Keratinocyte (primary cell): ENCODE measurements at regions not wholly inside any gene's neighbourhood (a gene's known extent, or its start where the extent isn't known, plus 50 kb on each side); places are given as distances from the start of the nearest gene placed in this dataset.

ENCODE experiments used
- DNase-seq: peaks from one replicate; pipeline ENCODE4 v3.0.0-alpha.2; 2011; ENCODE audit warnings: low read depth, missing footprints, low spot score
- FAIRE-seq: peaks from 2 replicates; lab custom pipeline; 2011; peaks lifted over from hg19 to GRCh38; lab: Jason Lieb, UNC
- H2AFZ ChIP-seq: 2 replicates; pipeline ENCODE4 v1.6.0; 2012; ENCODE audit warnings: low read length, control low read depth, inconsistent platforms; ENCODE audit not compliant: control insufficient read depth
- H3K27ac ChIP-seq: 2 replicates; pipeline ENCODE4 v1.5.1; 2011; ENCODE audit warnings: low read length; ENCODE audit not compliant: control insufficient read depth, insufficient read depth
- H3K27me3 ChIP-seq: 3 replicates; pipeline ENCODE4 v1.6.0; 2011; ENCODE audit warnings: low read length; ENCODE audit not compliant: control insufficient read depth, insufficient read depth; ENCODE audit errors: extremely low read depth
- H3K36me3 ChIP-seq, 2 experiments: 2 replicates in 1 of 2; 3 replicates in 1 of 2; pipeline ENCODE4 v1.5.1; 2011; ENCODE audit warnings: low read length in 2 of 2, mild to moderate bottlenecking in 1 of 2; ENCODE audit not compliant: control insufficient read depth in 2 of 2, insufficient read depth in 2 of 2; ENCODE audit errors: extremely low read depth in 1 of 2
- H3K4me1 ChIP-seq: 3 replicates; pipeline ENCODE4 v1.5.1; 2011; ENCODE audit warnings: low read length; ENCODE audit not compliant: control insufficient read depth, insufficient read depth; ENCODE audit errors: extremely low read depth
- H3K4me2 ChIP-seq: 3 replicates; pipeline ENCODE4 v1.6.0; 2011; ENCODE audit warnings: low read depth, low read length; ENCODE audit not compliant: control insufficient read depth, insufficient read depth; ENCODE audit errors: extremely low read depth
- H3K4me3 ChIP-seq, 3 experiments: fragments of 200-600 bp in 1 of 3; sonication (generic) in 1 of 3; 2 replicates in 2 of 3; 3 replicates in 1 of 3; pipeline ENCODE4 v1.5.1; 2011 to 2016; ENCODE audit warnings: low read length in 3 of 3, mild to moderate bottlenecking in 3 of 3, control low read depth in 2 of 3, inconsistent platforms in 1 of 3, low read depth in 1 of 3, mixed read lengths in 1 of 3, mixed run types in 1 of 3, moderate library complexity in 1 of 3; ENCODE audit not compliant: control insufficient read depth in 2 of 3, insufficient read depth in 2 of 3; ENCODE audit errors: extremely low read depth in 1 of 3
- H3K79me2 ChIP-seq: 2 replicates; pipeline ENCODE4 v1.6.0; 2012; ENCODE audit warnings: low read length; ENCODE audit not compliant: control insufficient read depth, insufficient read depth
- H3K9ac ChIP-seq: 3 replicates; pipeline ENCODE4 v1.6.0; 2011; ENCODE audit warnings: low read length; ENCODE audit not compliant: control insufficient read depth, insufficient read depth; ENCODE audit errors: extremely low read depth
- H3K9me1 ChIP-seq: 3 replicates; pipeline ENCODE4 v1.6.0; 2011; ENCODE audit warnings: low read length; ENCODE audit not compliant: control insufficient read depth, insufficient read depth; ENCODE audit errors: extremely low read depth
- H3K9me3 ChIP-seq: 2 replicates; pipeline ENCODE4 v1.5.1; 2012; ENCODE audit warnings: low read depth, low read length; ENCODE audit not compliant: control insufficient read depth
- H4K20me1 ChIP-seq: 3 replicates; pipeline ENCODE4 v1.6.0; 2011; ENCODE audit warnings: low read length; ENCODE audit not compliant: control insufficient read depth, insufficient read depth; ENCODE audit errors: extremely low read depth
- CTCF ChIP-seq, 3 experiments: IDR thresholded peaks in 1 of 3; conservative IDR thresholded peaks in 1 of 3; optimal IDR thresholded peaks in 1 of 3; 2 replicates in 2 of 3; 3 replicates in 1 of 3; pipeline versions ENCODE3 to v1.5.1; 2011; ENCODE audit warnings: low read length in 3 of 3, mild to moderate bottlenecking in 3 of 3, moderate library complexity in 2 of 3, control low read depth in 1 of 3, inconsistent platforms in 1 of 3; ENCODE audit not compliant: insufficient read depth in 2 of 3; ENCODE audit errors: extremely low read depth in 1 of 3
- EZH2 ChIP-seq: IDR thresholded peaks from one replicate; pipeline ENCODE4 v1.6.1; 2012; ENCODE audit warnings: inconsistent platforms, mild to moderate bottlenecking, low read length, moderate library complexity
- dilution Hi-C: fragments of 300-500 bp; cut with MboI; formaldehyde crosslinking; loops from one replicate; pipeline ENCODE4 v1.7.0; 2020; ENCODE audit warnings: low sequenced_read_pairs; ENCODE audit not compliant: extremely low pct_ligation_motif_present

DNA sequence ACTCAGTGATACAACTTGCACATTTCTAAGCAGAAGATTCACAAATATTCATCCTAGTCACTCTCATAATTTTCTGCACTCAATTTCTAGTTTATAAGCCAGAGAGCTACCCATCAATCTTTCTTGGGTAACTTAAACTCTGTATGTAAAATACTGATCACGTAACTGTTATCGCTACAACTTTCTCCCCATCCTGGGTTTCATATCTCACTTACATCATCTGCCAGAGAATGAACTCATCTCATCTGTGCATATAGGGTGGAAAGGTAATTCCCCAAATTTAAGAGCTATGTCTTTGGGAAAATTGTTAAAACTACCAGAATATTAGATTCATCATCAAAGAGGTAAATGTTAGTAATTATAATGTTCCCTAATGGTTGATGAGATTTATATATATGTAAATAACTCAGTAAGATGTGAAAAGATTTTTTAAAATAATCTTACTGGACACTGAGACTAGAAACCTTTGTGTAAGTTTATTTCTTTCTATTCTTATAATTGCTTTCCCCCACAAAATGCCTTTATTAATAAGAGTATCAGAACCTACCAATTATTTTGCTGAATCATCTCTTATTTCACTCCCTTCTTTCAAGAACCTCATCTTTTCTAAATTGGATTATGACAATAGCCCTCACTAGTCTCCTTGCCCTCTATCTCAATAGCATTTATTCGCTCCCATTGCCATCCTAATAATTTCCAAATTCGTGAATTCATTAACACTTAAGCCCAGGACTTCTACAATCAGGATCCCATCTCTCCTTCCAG is 729.0 kb downstream of the EPHA4 start:
- Histone ChIP-seq H3K27ac (no peak overlapping the region), H3K36me3 (no peaks in the 10 kb centered on the region), H3K4me1 (peaks cover 9% of the 10 kb centered on the region), H2AFZ (no peak overlapping the region), H3K9me1 (no peaks in the 10 kb centered on the region), H3K9ac (no peak overlapping the region), H3K4me2 (no peak overlapping the region), H3K4me3 (no peak overlapping the region), H3K27me3 (no peaks in the 10 kb centered on the region), H4K20me1 (no peaks in the 10 kb centered on the region), H3K79me2 (no peaks in the 10 kb centered on the region), H3K9me3 (no peaks in the 10 kb centered on the region)
- FAIRE-seq (no peak), DNase-seq (no peak)
- TF ChIP-seq EZH2 (no peak), CTCF (optimal IDR thresholded peaks at IDR 0.05 in 1 of 3, IDR thresholded peaks at IDR 0.05 in 1 of 3, conservative IDR thresholded peaks at IDR 0.05 in 1 of 3; ENCODE audit: extremely low read depth in 1 of 3, insufficient read depth in 2 of 3, low read length in 3 of 3) (no peak)
- dilution Hi-C loops = no loop called here

- dilution Hi-C loops = no loop called here
- no peaks in the 10 kb centered on the region for H3K79me2 ChIP-seq
Observed at GRCh38 chr2:220845766-220846273, 726.3 kb downstream of the EPHA4 start.

More at GRCh38 chr2:220845766-220846273, 726.3 kb downstream of the EPHA4 start:
- Histone ChIP-seq H3K27me3 (no peaks in the 10 kb centered on the region), H3K4me3 (no peak overlapping the region), H2AFZ (no peak overlapping the region), H3K36me3 (no peaks in the 10 kb centered on the region), H4K20me1 (no peaks in the 10 kb centered on the region), H3K9me1 (no peaks in the 10 kb centered on the region), H3K27ac (no peak overlapping the region), H3K9ac (no peak overlapping the region), H3K4me1 (peaks cover 13% of the 10 kb centered on the region), H3K4me2 (no peak overlapping the region), H3K9me3 (no peaks in the 10 kb centered on the region)
- DNase-seq = no peak
- no peak for FAIRE-seq
- no peak for TF ChIP-seq CTCF (optimal IDR thresholded peaks at IDR 0.05 in 1 of 3, IDR thresholded peaks at IDR 0.05 in 1 of 3, conservative IDR thresholded peaks at IDR 0.05 in 1 of 3; ENCODE audit: extremely low read depth in 1 of 3, insufficient read depth in 2 of 3, low read length in 3 of 3)
- no peak for TF ChIP-seq EZH2
